Hepatocyte (in vitro differentiated cells): ENCODE measurements at regions not wholly inside any gene's neighbourhood (a gene's known extent, or its start where the extent isn't known, plus 50 kb on each side); places are given as distances from the start of the nearest gene placed in this dataset.
"Not testable (repeated sequence)": the region's sequence is repeated elsewhere in the genome, so short reads cannot be mapped to it uniquely, and the experiment has no call there.

Experiments used
- EZH2 ChIP-seq: fragments of 200-600 bp; sonication (generic); IDR thresholded peaks from 2 replicates; pipeline ENCODE4 v1.6.1; 2016; ENCODE audit warnings: antibody characterized with exemption, mild to moderate bottlenecking, borderline replicate concordance
- TF ChIP-seq, protein P1 (sequence below): fragments of 200-600 bp; sonication (generic); IDR thresholded peaks from 2 replicates; pipeline ENCODE4 v1.5.1; 2016; ENCODE audit warnings: antibody characterized with exemption, mild to moderate bottlenecking; ENCODE audit not compliant: poor library complexity

DNA sequence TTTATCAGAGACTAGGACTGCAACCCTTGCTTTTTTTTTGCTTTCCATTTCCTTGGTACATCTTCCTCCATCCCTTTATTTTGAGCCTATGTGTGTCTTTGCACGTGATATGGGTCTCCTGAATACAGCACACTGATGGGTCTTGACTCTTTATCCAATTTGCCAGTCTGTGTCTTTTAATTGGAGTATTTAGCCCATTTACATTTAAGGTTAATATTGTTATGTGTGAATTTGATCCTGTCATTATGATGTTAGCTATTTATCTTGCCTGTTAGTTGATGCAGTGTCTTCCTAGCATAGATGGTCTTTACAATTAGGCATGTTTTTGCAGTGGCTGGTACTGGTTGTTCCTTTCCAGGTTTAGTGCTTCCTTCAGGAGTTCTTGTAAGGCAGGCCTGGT, 185.4 kb downstream of the VSIG4 start:
- TF ChIP-seq, protein P1, sequence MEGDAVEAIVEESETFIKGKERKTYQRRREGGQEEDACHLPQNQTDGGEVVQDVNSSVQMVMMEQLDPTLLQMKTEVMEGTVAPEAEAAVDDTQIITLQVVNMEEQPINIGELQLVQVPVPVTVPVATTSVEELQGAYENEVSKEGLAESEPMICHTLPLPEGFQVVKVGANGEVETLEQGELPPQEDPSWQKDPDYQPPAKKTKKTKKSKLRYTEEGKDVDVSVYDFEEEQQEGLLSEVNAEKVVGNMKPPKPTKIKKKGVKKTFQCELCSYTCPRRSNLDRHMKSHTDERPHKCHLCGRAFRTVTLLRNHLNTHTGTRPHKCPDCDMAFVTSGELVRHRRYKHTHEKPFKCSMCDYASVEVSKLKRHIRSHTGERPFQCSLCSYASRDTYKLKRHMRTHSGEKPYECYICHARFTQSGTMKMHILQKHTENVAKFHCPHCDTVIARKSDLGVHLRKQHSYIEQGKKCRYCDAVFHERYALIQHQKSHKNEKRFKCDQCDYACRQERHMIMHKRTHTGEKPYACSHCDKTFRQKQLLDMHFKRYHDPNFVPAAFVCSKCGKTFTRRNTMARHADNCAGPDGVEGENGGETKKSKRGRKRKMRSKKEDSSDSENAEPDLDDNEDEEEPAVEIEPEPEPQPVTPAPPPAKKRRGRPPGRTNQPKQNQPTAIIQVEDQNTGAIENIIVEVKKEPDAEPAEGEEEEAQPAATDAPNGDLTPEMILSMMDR: not testable (repeated sequence)
- TF ChIP-seq EZH2: not testable (repeated sequence)
